ENCODE measurements at regions not wholly inside any gene's neighbourhood (a gene's known extent, or its start where the extent isn't known, plus 50 kb on each side); places are given as distances from the start of the nearest gene placed in this dataset.

DNA sequence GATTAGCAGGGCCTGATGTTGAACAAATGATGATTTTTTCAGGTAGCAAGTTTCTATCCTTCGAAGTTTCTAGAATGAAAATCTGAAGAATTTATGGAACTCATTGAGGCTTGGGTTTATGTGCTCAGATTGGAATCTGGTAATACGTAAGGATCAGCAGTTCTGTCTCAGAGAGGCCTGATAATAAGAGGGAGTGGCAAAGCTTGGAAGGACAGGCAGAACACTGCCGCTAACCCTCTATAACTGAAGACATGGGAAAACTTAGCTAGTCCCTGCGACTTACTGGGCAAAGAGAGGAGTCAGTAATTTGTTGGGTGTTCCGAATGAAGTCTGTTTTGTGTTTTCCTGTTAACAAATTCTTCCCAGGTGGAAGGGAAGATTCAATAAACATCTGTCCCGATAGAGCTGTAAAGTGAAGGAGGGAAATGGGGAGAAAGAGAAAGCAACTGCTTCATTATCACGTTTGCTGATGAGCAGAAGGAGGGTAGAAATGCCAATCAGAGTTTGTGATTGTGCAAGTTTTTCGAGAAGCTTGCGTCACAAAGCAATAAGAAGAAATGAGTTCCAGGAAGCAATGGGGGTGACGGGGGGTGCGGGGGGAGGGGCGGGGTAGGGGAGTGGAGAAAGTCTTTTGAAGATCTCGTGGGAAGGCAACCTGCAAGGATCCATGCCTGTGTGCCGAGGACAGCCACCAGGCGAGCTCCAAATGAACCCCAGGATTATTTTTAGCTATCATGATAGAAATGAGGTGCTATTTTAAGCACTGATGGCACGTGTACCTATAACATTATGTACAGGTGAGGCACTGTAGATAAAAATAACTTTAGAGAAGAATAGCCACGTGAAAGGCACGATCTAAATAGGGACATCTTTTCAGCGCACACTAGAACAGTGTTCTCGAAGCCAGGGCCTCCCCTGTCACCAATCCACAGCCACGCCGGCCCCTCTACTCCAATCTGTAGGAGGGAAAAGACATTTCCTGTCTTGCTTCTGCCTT lies 224.1 kb downstream of the FGF9 start:
- TF ChIP-seq, protein P1, sequence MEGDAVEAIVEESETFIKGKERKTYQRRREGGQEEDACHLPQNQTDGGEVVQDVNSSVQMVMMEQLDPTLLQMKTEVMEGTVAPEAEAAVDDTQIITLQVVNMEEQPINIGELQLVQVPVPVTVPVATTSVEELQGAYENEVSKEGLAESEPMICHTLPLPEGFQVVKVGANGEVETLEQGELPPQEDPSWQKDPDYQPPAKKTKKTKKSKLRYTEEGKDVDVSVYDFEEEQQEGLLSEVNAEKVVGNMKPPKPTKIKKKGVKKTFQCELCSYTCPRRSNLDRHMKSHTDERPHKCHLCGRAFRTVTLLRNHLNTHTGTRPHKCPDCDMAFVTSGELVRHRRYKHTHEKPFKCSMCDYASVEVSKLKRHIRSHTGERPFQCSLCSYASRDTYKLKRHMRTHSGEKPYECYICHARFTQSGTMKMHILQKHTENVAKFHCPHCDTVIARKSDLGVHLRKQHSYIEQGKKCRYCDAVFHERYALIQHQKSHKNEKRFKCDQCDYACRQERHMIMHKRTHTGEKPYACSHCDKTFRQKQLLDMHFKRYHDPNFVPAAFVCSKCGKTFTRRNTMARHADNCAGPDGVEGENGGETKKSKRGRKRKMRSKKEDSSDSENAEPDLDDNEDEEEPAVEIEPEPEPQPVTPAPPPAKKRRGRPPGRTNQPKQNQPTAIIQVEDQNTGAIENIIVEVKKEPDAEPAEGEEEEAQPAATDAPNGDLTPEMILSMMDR (conservative IDR thresholded peaks at IDR 0.05; ENCODE audit: low read depth, low read length), result no peak
- no peak for DNase-seq (ENCODE audit: low read depth)
- no peak overlapping the region for H3K4me3 ChIP-seq (ENCODE audit: low read length)

DNA sequence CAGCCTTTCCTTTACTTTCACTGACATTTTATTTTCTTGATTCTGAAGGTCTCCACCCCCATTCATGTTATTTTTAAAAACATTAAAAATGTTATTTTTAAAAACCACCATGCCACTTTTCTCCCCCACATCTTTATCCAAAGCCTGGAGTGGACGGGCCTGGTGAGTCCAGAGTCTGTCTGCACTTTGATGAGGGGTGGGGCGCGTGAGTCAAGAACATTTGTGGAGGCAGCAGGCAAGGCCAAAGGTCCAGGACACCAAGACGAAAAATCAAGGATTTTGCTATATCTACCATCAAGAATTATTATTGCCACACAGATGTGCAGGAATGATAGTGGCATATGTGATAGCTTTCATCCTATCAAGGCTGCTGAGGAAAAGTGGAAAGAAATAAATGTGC lies 224.9 kb downstream of the FGF9 start:
- TF ChIP-seq, protein P1 (conservative IDR thresholded peaks at IDR 0.05; ENCODE audit: low read depth, low read length), result no peak
- DNase-seq (ENCODE audit: low read depth), result no peak
- H3K4me3 ChIP-seq (ENCODE audit: low read length), result no peak overlapping the region

DNA sequence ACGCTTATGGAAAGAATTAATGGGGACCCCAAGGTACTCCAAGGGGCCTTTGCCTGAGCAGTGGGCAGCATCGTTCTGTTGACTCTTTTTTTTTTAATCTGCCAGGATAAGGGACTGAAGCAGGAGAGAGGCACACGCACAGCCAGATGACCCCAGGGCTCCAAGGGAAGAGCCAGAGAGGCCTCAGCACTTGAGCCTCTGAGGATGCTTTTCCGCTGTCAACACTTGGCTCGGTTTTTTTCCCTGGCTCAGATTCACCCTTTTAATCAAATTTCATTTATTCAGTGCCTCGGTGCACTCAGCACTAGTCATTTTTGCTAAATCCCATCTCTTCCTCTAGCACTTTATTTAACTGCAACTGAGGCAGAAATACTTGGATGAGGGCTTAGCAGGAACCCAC lies 226.3 kb downstream of the FGF9 start:
- DNase-seq (ENCODE audit: low read depth), result no peak
- H3K4me3 ChIP-seq (ENCODE audit: low read length), result no peak overlapping the region
- TF ChIP-seq, protein P1 (conservative IDR thresholded peaks at IDR 0.05; ENCODE audit: low read depth, low read length), result no peak

DNA sequence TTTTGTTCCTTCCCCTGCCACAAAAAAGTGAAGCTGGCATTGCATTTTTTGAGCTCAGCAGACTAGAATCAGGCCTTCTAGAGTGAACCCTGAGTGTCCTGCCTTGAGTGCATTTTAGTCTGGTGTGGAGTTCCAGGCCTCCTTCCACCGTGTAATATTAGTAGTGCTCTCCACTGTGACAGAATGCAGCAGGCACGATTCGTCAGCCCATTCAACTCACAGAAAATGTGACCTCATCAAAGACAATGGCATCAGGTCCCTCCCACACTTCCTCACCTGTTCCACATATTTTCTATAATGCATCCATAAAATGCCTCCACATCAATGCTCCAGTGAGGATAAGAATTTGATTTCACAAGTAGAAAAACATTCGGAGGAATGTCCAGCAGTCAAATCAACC lies 227.6 kb downstream of the FGF9 start:
- H3K4me3 ChIP-seq (ENCODE audit: low read length), result no peak overlapping the region
- no peak for DNase-seq (ENCODE audit: low read depth)
- TF ChIP-seq, protein P1 (conservative IDR thresholded peaks at IDR 0.05; ENCODE audit: low read depth, low read length), result no peak

DNA sequence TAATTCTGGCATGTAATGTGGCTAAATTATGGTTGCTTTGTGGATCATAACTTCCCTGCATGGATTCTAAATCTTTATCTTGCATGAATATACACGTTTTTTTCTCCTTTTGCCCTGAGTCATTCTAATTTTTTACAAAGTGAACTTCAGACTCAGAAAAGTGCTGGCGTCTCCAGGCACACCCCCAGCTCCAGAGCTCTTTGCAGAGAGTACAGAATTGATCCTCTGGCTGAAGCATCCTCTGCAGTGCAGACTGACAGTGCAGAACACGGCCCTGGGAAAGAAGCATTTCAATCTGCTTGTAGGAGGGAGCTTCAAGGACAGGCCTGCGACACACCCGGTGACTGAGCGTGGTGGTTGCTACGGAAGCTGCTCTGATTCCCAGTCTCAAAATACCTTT lies 228.1 kb downstream of the FGF9 start:
- TF ChIP-seq, protein P1 (conservative IDR thresholded peaks at IDR 0.05; ENCODE audit: low read depth, low read length), result no peak
- no peak overlapping the region for H3K4me3 ChIP-seq (ENCODE audit: low read length)
- no peak for DNase-seq (ENCODE audit: low read depth)

DNA sequence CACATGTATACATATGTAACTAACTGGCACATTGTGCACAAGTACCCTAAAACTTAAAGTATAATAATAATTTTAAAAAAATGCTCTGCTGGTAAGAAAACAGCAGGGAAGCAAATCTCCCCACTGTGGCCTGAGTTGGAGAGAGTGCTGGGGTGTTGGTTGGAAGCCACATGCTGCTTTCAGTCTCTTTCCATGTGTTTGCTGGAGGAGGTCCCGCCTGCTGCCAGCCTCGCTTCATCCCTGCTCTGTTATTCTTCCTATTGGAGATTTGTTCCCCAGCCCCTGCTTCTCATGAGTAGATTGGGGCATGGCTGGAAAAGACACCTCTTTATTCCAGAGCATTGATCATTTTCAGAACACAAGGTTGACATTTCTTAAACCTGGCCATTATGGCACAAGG lies 230.5 kb downstream of the FGF9 start:
- no peak for DNase-seq (ENCODE audit: low read depth)
- TF ChIP-seq, protein P1 (conservative IDR thresholded peaks at IDR 0.05; ENCODE audit: low read depth, low read length), result no peak
- H3K4me3 ChIP-seq (ENCODE audit: low read length), result no peak overlapping the region

All from retinal pigment epithelial cell (primary cell).